HEK293 (cell line): ENCODE measurements at regions not wholly inside any gene's neighbourhood (a gene's known extent, or its start where the extent isn't known, plus 50 kb on each side); places are given as distances from the start of the nearest gene placed in this dataset.

Experiments
- CTCF ChIA-PET: fragments of 350-600 bp; formaldehyde crosslinking; extraction: SDS; loops from one replicate; lab custom pipeline; 2021; ENCODE audit warnings: antibody characterized with exemption; lab: Yijun Ruan, JAX
- POLR2A ChIA-PET: fragments of 300-600 bp; formaldehyde crosslinking; extraction: SDS; loops from one replicate; lab custom pipeline; 2020; ENCODE audit warnings: antibody characterized with exemption, inconsistent platforms; lab: Yijun Ruan, JAX
- H3K27ac ChIP-seq: fragments of 200-500 bp; sonication (Bioruptor generic); 2 replicates; pipeline ENCODE4 v1.5.1; 2014; ENCODE audit warnings: low read depth, low read length, control low read depth, inconsistent platforms; ENCODE audit errors: extremely low read depth
- H3K36me3 ChIP-seq, 2 experiments: fragments of 200-500 bp in 1 of 2; sonication (Bioruptor generic) in 1 of 2; 1 replicate in 1 of 2; 2 replicates in 1 of 2; pipeline ENCODE4 v1.5.1; 2014 to 2017; ENCODE audit warnings: inconsistent platforms in 2 of 2, low read length in 2 of 2; ENCODE audit not compliant: control insufficient read depth in 2 of 2, insufficient read depth in 1 of 2
- H3K4me1 ChIP-seq: fragments of 200-500 bp; sonication (Bioruptor generic); 2 replicates; pipeline ENCODE4 v1.5.1; 2014; ENCODE audit warnings: mild to moderate bottlenecking, low read length, inconsistent platforms; ENCODE audit not compliant: control insufficient read depth, insufficient read depth
- H3K4me3 ChIP-seq: 2 replicates; pipeline ENCODE4 v1.5.1; 2011; ENCODE audit warnings: low read depth, mild to moderate bottlenecking, control low read depth, low read length, moderate library complexity
- H3K9me3 ChIP-seq: fragments of 200-500 bp; sonication (Bioruptor generic); 2 replicates; pipeline ENCODE4 v1.5.1; 2014; ENCODE audit warnings: low read depth, low read length, inconsistent platforms; ENCODE audit not compliant: control insufficient read depth, insufficient read depth
- RBAK ChIP-seq: fragments of 450-650 bp; formaldehyde crosslinking; IDR thresholded peaks from 2 replicates; pipeline ENCODE4 v1.5.1; 2016; ENCODE audit warnings: missing biosample characterization, missing genetic modification characterization
- REPIN1 ChIP-seq: fragments of 450-650 bp; formaldehyde crosslinking; IDR thresholded peaks from 2 replicates; pipeline ENCODE4 v1.5.1; 2017; ENCODE audit warnings: missing biosample characterization, missing genetic modification characterization, low read depth
- SCRT2 ChIP-seq: fragments of 450-650 bp; formaldehyde crosslinking; IDR thresholded peaks from 2 replicates; pipeline ENCODE4 v1.5.1; 2016; ENCODE audit warnings: missing biosample characterization, missing genetic modification characterization
- SP2 ChIP-seq: fragments of 450-650 bp; formaldehyde crosslinking; IDR thresholded peaks from 2 replicates; pipeline ENCODE4 v1.5.1; 2016; ENCODE audit warnings: missing biosample characterization, missing genetic modification characterization
- ZFHX2 ChIP-seq: fragments of 450-650 bp; formaldehyde crosslinking; conservative IDR thresholded peaks from 2 replicates; pipeline ENCODE4 v1.5.1; 2016; ENCODE audit warnings: missing biosample characterization, missing genetic modification characterization
- ZFP41 ChIP-seq: fragments of 450-650 bp; formaldehyde crosslinking; IDR thresholded peaks from 2 replicates; pipeline ENCODE4 v1.5.1; 2016; ENCODE audit warnings: missing biosample characterization, missing genetic modification characterization, borderline replicate concordance
- ZFP69B ChIP-seq: fragments of 450-650 bp; formaldehyde crosslinking; IDR thresholded peaks from 2 replicates; pipeline ENCODE4 v1.5.1; 2016; ENCODE audit warnings: missing biosample characterization, missing genetic modification characterization
- ZNF174 ChIP-seq: fragments of 450-650 bp; formaldehyde crosslinking; IDR thresholded peaks from 2 replicates; pipeline ENCODE4 v1.5.0; 2017; ENCODE audit warnings: missing biosample characterization, mild to moderate bottlenecking, missing genetic modification characterization
- ZNF19 ChIP-seq: fragments of 450-650 bp; formaldehyde crosslinking; IDR thresholded peaks from 2 replicates; pipeline ENCODE4; 2016; ENCODE audit warnings: missing biosample characterization, missing genetic modification characterization, low read depth
- ZNF211 ChIP-seq: fragments of 450-650 bp; formaldehyde crosslinking; IDR thresholded peaks from 2 replicates; pipeline ENCODE4 v1.5.1; 2016; ENCODE audit warnings: low read depth, missing biosample characterization, missing genetic modification characterization
- ZNF302 ChIP-seq: fragments of 450-650 bp; formaldehyde crosslinking; IDR thresholded peaks from 2 replicates; pipeline ENCODE4 v1.5.1; 2016; ENCODE audit warnings: missing biosample characterization, missing genetic modification characterization, low read depth
- ZNF350 ChIP-seq: fragments of 450-650 bp; formaldehyde crosslinking; IDR thresholded peaks from 2 replicates; pipeline ENCODE4 v1.5.0; 2017; ENCODE audit warnings: missing biosample characterization, mild to moderate bottlenecking, missing genetic modification characterization
- ZNF366 ChIP-seq: fragments of 450-650 bp; formaldehyde crosslinking; conservative IDR thresholded peaks from 2 replicates; pipeline ENCODE4 v1.5.1; 2016; ENCODE audit warnings: missing biosample characterization, missing genetic modification characterization
- ZNF37A ChIP-seq: fragments of 450-650 bp; IDR thresholded peaks from 2 replicates; pipeline ENCODE4 v1.5.1; 2018; ENCODE audit warnings: missing biosample characterization, missing genetic modification characterization
- ZNF521 ChIP-seq: fragments of 450-650 bp; formaldehyde crosslinking; IDR thresholded peaks from 2 replicates; pipeline ENCODE4 v1.5.1; 2017; ENCODE audit warnings: missing biosample characterization, mild to moderate bottlenecking, missing genetic modification characterization
- ZNF544 ChIP-seq: fragments of 450-650 bp; formaldehyde crosslinking; IDR thresholded peaks from 2 replicates; pipeline ENCODE4 v1.5.0; 2017; ENCODE audit warnings: missing biosample characterization, missing genetic modification characterization
- ZNF596 ChIP-seq: fragments of 450-650 bp; IDR thresholded peaks from 2 replicates; pipeline ENCODE4 v1.5.0; 2018; ENCODE audit warnings: missing biosample characterization, mild to moderate bottlenecking, missing genetic modification characterization, moderate library complexity
- ZNF610 ChIP-seq: fragments of 450-650 bp; formaldehyde crosslinking; IDR thresholded peaks from 2 replicates; pipeline ENCODE4 v1.5.1; 2016; ENCODE audit warnings: missing biosample characterization, missing genetic modification characterization, borderline replicate concordance
- ZNF629 ChIP-seq: fragments of 450-650 bp; formaldehyde crosslinking; IDR thresholded peaks from 2 replicates; pipeline ENCODE4 v1.5.1; 2017; ENCODE audit warnings: missing biosample characterization, missing genetic modification characterization
- ZNF768 ChIP-seq: fragments of 450-650 bp; formaldehyde crosslinking; IDR thresholded peaks from 2 replicates; pipeline ENCODE4 v1.5.1; 2018; ENCODE audit warnings: missing biosample characterization, mild to moderate bottlenecking, missing genetic modification characterization
- ZNF843 ChIP-seq: fragments of 450-650 bp; formaldehyde crosslinking; IDR thresholded peaks from 2 replicates; pipeline ENCODE4 v1.5.1; 2016; ENCODE audit warnings: missing biosample characterization, missing genetic modification characterization
- TF ChIP-seq, protein P1 (sequence below): fragments of 450-650 bp; formaldehyde crosslinking; IDR thresholded peaks from 2 replicates; pipeline ENCODE4 v1.5.1; 2016; ENCODE audit warnings: missing biosample characterization, missing genetic modification characterization
- TF ChIP-seq, protein P2 (sequence below): fragments of 450-650 bp; formaldehyde crosslinking; IDR thresholded peaks from 2 replicates; pipeline ENCODE4 v1.5.1; 2016; ENCODE audit warnings: missing biosample characterization, missing genetic modification characterization
- TF ChIP-seq, protein P3 (sequence below): fragments of 450-650 bp; IDR thresholded peaks from 2 replicates; pipeline ENCODE4 v1.5.1; 2018; ENCODE audit warnings: missing biosample characterization, missing genetic modification characterization
- TF ChIP-seq, protein P4 (sequence below): fragments of 450-650 bp; formaldehyde crosslinking; IDR thresholded peaks from 2 replicates; pipeline ENCODE4 v1.5.1; 2016; ENCODE audit warnings: missing biosample characterization, missing genetic modification characterization
- TF ChIP-seq, protein P5 (sequence below): fragments of 450-650 bp; formaldehyde crosslinking; IDR thresholded peaks from 2 replicates; pipeline ENCODE4 v1.5.1; 2016; ENCODE audit warnings: missing biosample characterization, missing genetic modification characterization

DNA sequence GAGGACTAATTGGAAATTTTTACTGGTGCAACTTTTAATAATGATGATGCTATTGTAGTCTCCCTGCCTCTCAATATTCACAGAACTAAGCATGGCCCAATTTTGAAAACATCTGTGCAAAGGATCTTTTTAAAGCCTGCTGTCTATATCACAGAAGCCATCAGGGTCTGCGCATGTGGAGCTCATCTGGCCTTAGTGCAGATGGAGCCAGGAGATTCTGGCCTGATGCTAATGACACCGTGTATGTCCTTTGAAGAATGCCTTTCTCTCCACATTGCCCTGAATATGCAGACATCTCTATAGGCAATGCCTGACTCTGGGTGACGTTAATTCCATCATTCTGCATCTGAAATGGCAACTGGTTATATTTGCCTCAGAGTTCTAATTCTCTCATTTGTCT lies 1205.9 kb downstream of the AACS start:
- no peaks in the 10 kb centered on the region for H3K9me3 ChIP-seq
- H3K27ac ChIP-seq: no peak overlapping the region
- no peaks in the 10 kb centered on the region for H3K36me3 ChIP-seq
- no peaks in the 10 kb centered on the region for H3K4me1 ChIP-seq
- no peak overlapping the region for H3K4me3 ChIP-seq
- ChIA-PET POLR2A (no interaction called here), CTCF (no interaction called here)
- no peak for TF ChIP-seq ZFP69B

DNA sequence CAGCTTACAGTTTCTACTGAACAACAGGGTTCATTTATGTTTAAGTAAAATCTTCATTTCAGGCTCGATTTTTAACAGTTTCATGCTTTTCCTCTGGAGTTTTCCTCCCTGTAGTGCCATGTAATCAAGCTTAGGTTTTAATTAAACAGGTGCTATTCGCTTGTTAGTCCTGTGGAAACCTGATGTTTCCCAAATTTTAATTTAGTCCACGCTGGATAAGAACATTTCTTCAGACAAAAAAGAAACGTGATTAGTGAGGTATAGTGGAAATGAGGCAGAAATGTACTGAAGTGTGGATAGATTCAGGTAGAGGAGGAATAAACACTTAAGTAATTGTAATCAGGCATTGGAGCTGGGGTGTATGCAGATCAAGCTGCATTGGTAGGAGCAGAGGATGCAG lies 1217.5 kb downstream of the AACS start:
- Histone ChIP-seq H3K4me1 (no peaks in the 10 kb centered on the region), H3K9me3 (no peaks in the 10 kb centered on the region), H3K36me3 (no peaks in the 10 kb centered on the region), H3K27ac (no peak overlapping the region), H3K4me3 (no peak overlapping the region)
- TF ChIP-seq ZNF521 (tag by site-specific recombination) (no peak), SCRT2 (tag by site-specific recombination) (no peak), REPIN1 (tag by site-specific recombination) (no peak), ZNF350 (no peak), SP2 (tag by site-specific recombination) (no peak), ZNF211 (no peak), ZNF366 (tag by site-specific recombination) (no peak), ZNF610 (no peak), ZNF19 (tag by site-specific recombination) (no peak), ZFHX2 (no peak), ZNF302 (no peak)
- TF ChIP-seq, protein P1, sequence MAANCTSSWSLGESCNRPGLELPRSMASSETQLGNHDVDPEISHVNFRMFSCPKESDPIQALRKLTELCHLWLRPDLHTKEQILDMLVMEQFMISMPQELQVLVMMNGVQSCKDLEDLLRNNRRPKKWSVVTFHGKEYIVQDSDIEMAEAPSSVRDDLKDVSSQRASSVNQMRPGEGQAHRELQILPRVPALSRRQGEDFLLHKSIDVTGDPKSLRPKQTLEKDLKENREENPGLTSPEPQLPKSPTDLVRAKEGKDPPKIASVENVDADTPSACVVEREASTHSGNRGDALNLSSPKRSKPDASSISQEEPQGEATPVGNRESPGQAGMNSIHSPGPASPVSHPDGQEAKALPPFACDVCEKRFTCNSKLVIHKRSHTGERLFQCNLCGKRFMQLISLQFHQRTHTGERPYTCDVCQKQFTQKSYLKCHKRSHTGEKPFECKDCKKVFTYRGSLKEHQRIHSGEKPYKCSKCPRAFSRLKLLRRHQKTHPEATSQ (tag by site-specific recombination): no peak
- TF ChIP-seq, protein P2, sequence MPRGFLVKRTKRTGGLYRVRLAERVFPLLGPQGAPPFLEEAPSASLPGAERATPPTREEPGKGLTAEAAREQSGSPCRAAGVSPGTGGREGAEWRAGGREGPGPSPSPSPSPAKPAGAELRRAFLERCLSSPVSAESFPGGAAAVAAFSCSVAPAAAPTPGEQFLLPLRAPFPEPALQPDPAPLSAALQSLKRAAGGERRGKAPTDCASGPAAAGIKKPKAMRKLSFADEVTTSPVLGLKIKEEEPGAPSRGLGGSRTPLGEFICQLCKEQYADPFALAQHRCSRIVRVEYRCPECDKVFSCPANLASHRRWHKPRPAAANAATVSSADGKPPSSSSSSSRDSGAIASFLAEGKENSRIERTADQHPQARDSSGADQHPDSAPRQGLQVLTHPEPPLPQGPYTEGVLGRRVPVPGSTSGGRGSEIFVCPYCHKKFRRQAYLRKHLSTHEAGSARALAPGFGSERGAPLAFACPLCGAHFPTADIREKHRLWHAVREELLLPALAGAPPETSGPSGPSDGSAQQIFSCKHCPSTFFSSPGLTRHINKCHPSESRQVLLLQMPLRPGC (tag by site-specific recombination): no peak
- TF ChIP-seq, protein P3, sequence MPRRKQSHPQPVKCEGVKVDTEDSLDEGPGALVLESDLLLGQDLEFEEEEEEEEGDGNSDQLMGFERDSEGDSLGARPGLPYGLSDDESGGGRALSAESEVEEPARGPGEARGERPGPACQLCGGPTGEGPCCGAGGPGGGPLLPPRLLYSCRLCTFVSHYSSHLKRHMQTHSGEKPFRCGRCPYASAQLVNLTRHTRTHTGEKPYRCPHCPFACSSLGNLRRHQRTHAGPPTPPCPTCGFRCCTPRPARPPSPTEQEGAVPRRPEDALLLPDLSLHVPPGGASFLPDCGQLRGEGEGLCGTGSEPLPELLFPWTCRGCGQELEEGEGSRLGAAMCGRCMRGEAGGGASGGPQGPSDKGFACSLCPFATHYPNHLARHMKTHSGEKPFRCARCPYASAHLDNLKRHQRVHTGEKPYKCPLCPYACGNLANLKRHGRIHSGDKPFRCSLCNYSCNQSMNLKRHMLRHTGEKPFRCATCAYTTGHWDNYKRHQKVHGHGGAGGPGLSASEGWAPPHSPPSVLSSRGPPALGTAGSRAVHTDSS: no peak
- TF ChIP-seq, protein P4, sequence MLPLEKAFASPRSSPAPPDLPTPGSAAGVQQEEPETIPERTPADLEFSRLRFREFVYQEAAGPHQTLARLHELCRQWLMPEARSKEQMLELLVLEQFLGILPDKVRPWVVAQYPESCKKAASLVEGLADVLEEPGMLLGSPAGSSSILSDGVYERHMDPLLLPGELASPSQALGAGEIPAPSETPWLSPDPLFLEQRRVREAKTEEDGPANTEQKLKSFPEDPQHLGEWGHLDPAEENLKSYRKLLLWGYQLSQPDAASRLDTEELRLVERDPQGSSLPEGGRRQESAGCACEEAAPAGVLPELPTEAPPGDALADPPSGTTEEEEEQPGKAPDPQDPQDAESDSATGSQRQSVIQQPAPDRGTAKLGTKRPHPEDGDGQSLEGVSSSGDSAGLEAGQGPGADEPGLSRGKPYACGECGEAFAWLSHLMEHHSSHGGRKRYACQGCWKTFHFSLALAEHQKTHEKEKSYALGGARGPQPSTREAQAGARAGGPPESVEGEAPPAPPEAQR (tag by site-specific recombination): no peak
- ChIA-PET POLR2A (no interaction called here), CTCF (interaction anchor here (0.6 kb wide), 1 partner anchor 106 kb away, joined by 4 read pairs; no protein-coding TSS in a partner anchor)

DNA sequence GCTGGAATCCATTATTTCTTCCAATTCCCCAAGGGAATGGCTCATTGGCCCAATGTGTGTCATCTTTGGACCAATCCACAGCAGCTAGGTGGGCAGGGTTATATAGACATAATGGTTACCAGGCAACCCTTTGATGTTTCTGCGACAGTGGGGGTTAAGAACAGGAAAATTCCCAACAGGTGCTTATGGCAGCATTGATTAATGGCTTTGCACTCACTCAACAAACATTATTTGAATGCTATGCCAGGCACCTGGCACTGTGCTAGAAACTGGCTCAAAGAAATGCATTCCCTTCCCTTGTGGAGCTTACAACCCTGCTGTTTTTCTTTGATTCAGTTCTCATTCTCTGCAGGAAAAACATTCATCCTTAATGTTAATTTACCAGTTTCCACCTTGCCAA lies 1221.0 kb downstream of the AACS start:
- Histone ChIP-seq H3K4me3 (no peak overlapping the region), H3K4me1 (no peaks in the 10 kb centered on the region), H3K27ac (no peak overlapping the region), H3K9me3 (no peaks in the 10 kb centered on the region), H3K36me3 (no peaks in the 10 kb centered on the region)
- ChIA-PET CTCF (no interaction called here), POLR2A (no interaction called here)
- no peak for TF ChIP-seq ZNF843 (tag by site-specific recombination)
- no peak for TF ChIP-seq ZNF19 (tag by site-specific recombination)
- no peak for TF ChIP-seq ZNF37A (tag by site-specific recombination)
- TF ChIP-seq, protein P3: no peak
- TF ChIP-seq, protein P5, sequence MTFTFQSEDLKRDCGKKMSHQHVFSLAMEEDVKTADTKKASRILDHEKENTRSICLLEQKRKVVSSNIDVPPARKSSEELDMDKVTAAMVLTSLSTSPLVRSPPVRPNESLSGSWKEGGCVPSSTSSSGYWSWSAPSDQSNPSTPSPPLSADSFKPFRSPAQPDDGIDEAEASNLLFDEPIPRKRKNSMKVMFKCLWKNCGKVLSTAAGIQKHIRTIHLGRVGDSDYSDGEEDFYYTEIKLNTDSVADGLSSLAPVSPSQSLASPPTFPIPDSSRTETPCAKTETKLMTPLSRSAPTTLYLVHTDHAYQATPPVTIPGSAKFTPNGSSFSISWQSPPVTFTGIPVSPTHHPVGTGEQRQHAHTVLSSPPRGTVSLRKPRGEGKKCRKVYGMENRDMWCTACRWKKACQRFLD (tag by site-specific recombination): no peak
- no peak for TF ChIP-seq ZNF596
- no peak for TF ChIP-seq ZNF174 (tag by site-specific recombination)
- no peak for TF ChIP-seq ZNF768 (tag by site-specific recombination)
- no peak for TF ChIP-seq ZNF629
- TF ChIP-seq ZNF544 (tag by site-specific recombination): no peak
- no peak for TF ChIP-seq ZFP41 (tag by site-specific recombination)
- TF ChIP-seq RBAK (tag by site-specific recombination): no peak
